CD4-positive, alpha-beta T cell (primary cell): ENCODE measurements at regions not wholly inside any gene's neighbourhood (a gene's known extent, or its start where the extent isn't known, plus 50 kb on each side); places are given as distances from the start of the nearest gene placed in this dataset.

Experiments
- ATAC-seq: fragments of 200-7000 bp; cut with Tn5 transposase; one replicate; pipeline ENCODE4 v1.10.0; 2022; ENCODE audit warnings: mild to moderate bottlenecking; ENCODE audit not compliant: poor library complexity
- CTCF ChIA-PET: fragments of 350-600 bp; sonication (Branson Sonifier 250); formaldehyde crosslinking; loops from one replicate; lab custom pipeline; 2021; ENCODE audit warnings: antibody characterized with exemption, inconsistent platforms; lab: Charles Lee
- POLR2A ChIA-PET: fragments of 350-600 bp; sonication (Branson Sonifier 250); formaldehyde crosslinking; loops from one replicate; lab custom pipeline; 2021; ENCODE audit warnings: antibody characterized with exemption, inconsistent platforms; lab: Charles Lee
- DNase-seq, 14 experiments: peaks; one replicate each; pipeline ENCODE4 v3.0.0-alpha.2; 2013 to 2020; ENCODE audit warnings: mixed read lengths in 2 of 14
- H3K27ac ChIP-seq, 2 donors: one replicate each; pipeline versions ENCODE4 v1.5.1 to v1.7.0; 2013; ENCODE audit warnings: low read length in 2 of 2, low read depth in 1 of 2, mild to moderate bottlenecking in 1 of 2
- H3K27me3 ChIP-seq, 2 experiments: 1 replicate in 1 of 2; 2 replicates in 1 of 2; pipeline versions ENCODE4 v1.6.1 to v1.7.0; 2013; ENCODE audit warnings: low read length in 2 of 2, control low read depth in 1 of 2, mild to moderate bottlenecking in 1 of 2, moderate library complexity in 1 of 2; ENCODE audit not compliant: insufficient read depth in 2 of 2, control insufficient read depth in 1 of 2
- H3K36me3 ChIP-seq: one replicate; pipeline ENCODE4 v1.6.1; 2013; ENCODE audit warnings: low read length, control low read depth; ENCODE audit not compliant: insufficient read depth
- H3K4me1 ChIP-seq: one replicate; pipeline ENCODE4 v1.6.1; 2013; ENCODE audit warnings: low read length, control low read depth; ENCODE audit not compliant: insufficient read depth
- H3K4me3 ChIP-seq: one replicate; pipeline ENCODE4 v1.5.1; 2013; ENCODE audit warnings: mild to moderate bottlenecking, low read length, moderate library complexity
- H3K9me3 ChIP-seq, 2 experiments: 1 replicate in 1 of 2; 2 replicates in 1 of 2; pipeline versions ENCODE4 v1.6.1 to v1.7.0; 2013; ENCODE audit warnings: low read length in 2 of 2, mild to moderate bottlenecking in 2 of 2, control low read depth in 1 of 2, moderate library complexity in 1 of 2; ENCODE audit not compliant: control insufficient read depth in 1 of 2, insufficient read depth in 1 of 2
- H3K27ac Mint-ChIP-seq: one replicate; pipeline ENCODE4 v1.8.0; 2020; ENCODE audit warnings: mixed read lengths
- H3K27me3 Mint-ChIP-seq: one replicate; pipeline ENCODE4 v1.8.0; 2021; ENCODE audit warnings: mixed read lengths
- H3K36me3 Mint-ChIP-seq: one replicate; pipeline ENCODE4 v1.8.0; 2021; ENCODE audit warnings: low read depth, mixed read lengths
- H3K4me1 Mint-ChIP-seq: one replicate; pipeline ENCODE4 v1.8.0; 2021; ENCODE audit warnings: low read depth, mixed read lengths
- H3K4me3 Mint-ChIP-seq: one replicate; pipeline ENCODE4 v1.8.0; 2020; ENCODE audit warnings: mild to moderate bottlenecking, mixed read lengths
- H3K9me3 Mint-ChIP-seq: one replicate; pipeline ENCODE4 v1.8.0; 2020; ENCODE audit warnings: mixed read lengths
- CTCF ChIP-seq: fragments of 200-600 bp; IDR thresholded peaks from one replicate; pipeline ENCODE4 v1.8.0; 2022; ENCODE audit warnings: antibody characterized with exemption, mild to moderate bottlenecking
- intact Hi-C, 2 experiments: fragments of 100-400 bp; cut with DNase I in 1 of 2; cut with micrococcal nuclease in 1 of 2; formaldehyde crosslinking; loops; one replicate each; pipeline versions ENCODE4 v1.15.1 to v1.9.0; 2023 to 2025; cut with DNase I, micrococcal nuclease

GRCh38 chr1:199018471-199019135 is 379.8 kb downstream of the PTPRC start:
- H3K36me3 ChIP-seq: no peaks in the 10 kb centered on the region
- H3K4me1 ChIP-seq: no peaks in the 10 kb centered on the region
- peaks cover 11% of the 10 kb centered on the region for H3K4me1 Mint-ChIP-seq
- H3K4me3 Mint-ChIP-seq: no peak overlapping the region
- H3K27me3 Mint-ChIP-seq: no peaks in the 10 kb centered on the region
- H3K4me3 ChIP-seq: no peak overlapping the region
- H3K9me3 Mint-ChIP-seq: no peaks in the 10 kb centered on the region
- H3K27me3 ChIP-seq: no peaks in the 10 kb centered on the region
- DNase-seq (no peak), ATAC-seq (no peak)
- intact Hi-C loops: no loop called here
- H3K9me3 ChIP-seq: no peaks in the 10 kb centered on the region
- CTCF ChIA-PET: interaction anchor here (1.1 to 1.8 kb wide), 2 partner anchors 9 to 19 kb away, joined by 3 to 5 read pairs; no protein-coding TSS in a partner anchor
- no peaks in the 10 kb centered on the region for H3K36me3 Mint-ChIP-seq
- H3K27ac Mint-ChIP-seq: no peak overlapping the region
- no peak overlapping the region for H3K27ac ChIP-seq
- no peak for TF ChIP-seq CTCF
- POLR2A ChIA-PET: no interaction called here

GRCh38 chr1:199020051-199020450 is 381.2 kb downstream of the PTPRC start:
- no peak for DNase-seq
- Mint-ChIP-seq H3K36me3 (no peaks in the 10 kb centered on the region), H3K9me3 (no peaks in the 10 kb centered on the region), H3K4me1 (peaks cover 5% of the 10 kb centered on the region), H3K27ac (no peak overlapping the region), H3K4me3 (no peak overlapping the region), H3K27me3 (no peaks in the 10 kb centered on the region)
- ChIA-PET POLR2A (no interaction called here), CTCF (interaction anchor here (0.8 kb wide), 1 partner anchor 22 kb away, joined by 3 read pairs; no protein-coding TSS in a partner anchor)
- no peaks in the 10 kb centered on the region for H3K9me3 ChIP-seq
- no peak for ATAC-seq
- H3K4me3 ChIP-seq: no peak overlapping the region
- no peaks in the 10 kb centered on the region for H3K4me1 ChIP-seq
- H3K27ac ChIP-seq: no peak overlapping the region
- no peak for TF ChIP-seq CTCF
- intact Hi-C loops: no loop called here
- H3K36me3 ChIP-seq: no peaks in the 10 kb centered on the region
- H3K27me3 ChIP-seq: no peaks in the 10 kb centered on the region

GRCh38 chr1:199020904-199021303 is 382.1 kb downstream of the PTPRC start:
- Histone ChIP-seq H3K9me3 (no peaks in the 10 kb centered on the region), H3K4me3 (no peak overlapping the region), H3K27ac (no peak overlapping the region), H3K36me3 (no peaks in the 10 kb centered on the region), H3K27me3 (no peaks in the 10 kb centered on the region), H3K4me1 (no peaks in the 10 kb centered on the region)
- Mint-ChIP-seq H3K4me3 (no peak overlapping the region), H3K27ac (no peak overlapping the region), H3K4me1 (peaks cover 5% of the 10 kb centered on the region), H3K27me3 (no peaks in the 10 kb centered on the region), H3K36me3 (no peaks in the 10 kb centered on the region), H3K9me3 (peaks cover 3% of the 10 kb centered on the region)
- ATAC-seq (no peak), DNase-seq (no peak)
- CTCF ChIA-PET: interaction anchor here (0.8 kb wide), 1 partner anchor 21 kb away, joined by 3 read pairs; no protein-coding TSS in a partner anchor
- no peak for TF ChIP-seq CTCF
- intact Hi-C loops: no loop called here
- POLR2A ChIA-PET: no interaction called here
